H1 (cell line): ENCODE measurements at regions not wholly inside any gene's neighbourhood (a gene's known extent, or its start where the extent isn't known, plus 50 kb on each side); places are given as distances from the start of the nearest gene placed in this dataset.

Experiments
- CTCF ChIA-PET: fragments of 300-600 bp; sonication (Branson Sonifier 250); formaldehyde crosslinking; loops from one replicate; lab custom pipeline; 2021; ENCODE audit not compliant: partially characterized antibody; lab: Charles Lee
- POLR2A ChIA-PET: fragments of 300-600 bp; sonication (Branson Sonifier 250); formaldehyde crosslinking; loops from one replicate; lab custom pipeline; 2021; ENCODE audit warnings: inconsistent platforms; ENCODE audit not compliant: partially characterized antibody; lab: Charles Lee
- DNase-seq, 2 experiments: peaks; one replicate each; pipeline versions ENCODE4 v3.0.0 to v3.0.0-alpha.2; 2010 to 2022; ENCODE audit warnings: low spot score in 2 of 2, low read depth in 1 of 2, mixed read lengths in 1 of 2
- FAIRE-seq: peaks from 2 replicates; lab custom pipeline; 2011; peaks lifted over from hg19 to GRCh38; lab: Jason Lieb, UNC
- H2AFZ ChIP-seq: 2 replicates; pipeline ENCODE4 v1.8.1; 2012; ENCODE audit warnings: low read length, inconsistent platforms
- H2AK5ac ChIP-seq: 2 replicates; pipeline ENCODE4 v1.6.1; 2013; ENCODE audit warnings: low read depth, low read length
- H2BK120ac ChIP-seq: replicated peaks from 2 replicates; pipeline ENCODE3; 2013; ENCODE audit warnings: low read depth, low read length, inconsistent platforms
- H2BK12ac ChIP-seq: 2 replicates; pipeline ENCODE4 v1.6.1; 2013; ENCODE audit warnings: low read depth, low read length
- H2BK15ac ChIP-seq: 2 replicates; pipeline ENCODE4 v1.6.1; 2013; ENCODE audit warnings: low read length
- H2BK20ac ChIP-seq: 2 replicates; pipeline ENCODE4 v1.6.1; 2013; ENCODE audit warnings: low read length
- H2BK5ac ChIP-seq: 2 replicates; pipeline ENCODE4 v1.6.1; 2013; ENCODE audit warnings: low read depth, low read length
- H3K14ac ChIP-seq: 2 replicates; pipeline ENCODE4 v1.6.1; 2013; ENCODE audit warnings: inconsistent platforms; ENCODE audit not compliant: insufficient read length
- H3K18ac ChIP-seq: 2 replicates; pipeline ENCODE4 v1.6.1; 2013; ENCODE audit warnings: low read length; ENCODE audit errors: extremely low read depth
- H3K23ac ChIP-seq: 2 replicates; pipeline ENCODE4 v1.6.1; 2013; ENCODE audit warnings: inconsistent platforms; ENCODE audit not compliant: insufficient read length
- H3K23me2 ChIP-seq: 2 replicates; pipeline ENCODE4 v1.6.1; 2013; ENCODE audit warnings: low read depth, low read length
- H3K27ac ChIP-seq: 2 replicates; pipeline ENCODE4 v1.6.1; 2011; ENCODE audit warnings: low read depth, low read length, inconsistent platforms
- H3K27me3 ChIP-seq, 4 experiments: replicated peaks in 1 of 4; 1 replicate in 1 of 4; 2 replicates in 3 of 4; pipeline versions ENCODE4 v1.6.1 to v1.8.1; 2011 to 2013; ENCODE audit warnings: low read length in 3 of 4, mild to moderate bottlenecking in 3 of 4, inconsistent platforms in 2 of 4, mixed read lengths in 2 of 4, moderate library complexity in 1 of 4; ENCODE audit not compliant: control insufficient read depth in 3 of 4, insufficient read depth in 3 of 4; ENCODE audit errors: extremely low read depth in 1 of 4
- H3K36me3 ChIP-seq, 4 experiments: 2 replicates each; pipeline versions ENCODE4 v1.6.1 to v1.8.1; 2011 to 2013; ENCODE audit warnings: mild to moderate bottlenecking in 4 of 4, low read length in 3 of 4, moderate library complexity in 2 of 4, control low read depth in 1 of 4, inconsistent platforms in 1 of 4; ENCODE audit not compliant: insufficient read depth in 4 of 4, control insufficient read depth in 2 of 4
- H3K4ac ChIP-seq: replicated peaks from 2 replicates; pipeline ENCODE3; 2013; ENCODE audit warnings: low read length, low read depth, mixed read lengths, inconsistent platforms; ENCODE audit not compliant: insufficient read length
- H3K4me1 ChIP-seq, 4 experiments: replicated peaks in 1 of 4; 1 replicate in 1 of 4; 2 replicates in 3 of 4; pipeline versions ENCODE4 v1.6.1 to v1.8.1; 2011 to 2013; ENCODE audit warnings: low read length in 3 of 4, inconsistent platforms in 2 of 4, mixed read lengths in 1 of 4; ENCODE audit not compliant: insufficient read depth in 4 of 4, control insufficient read depth in 3 of 4
- H3K4me2 ChIP-seq, 2 experiments: 2 replicates each; pipeline versions ENCODE4 v1.6.1 to v1.8.1; 2011 to 2013; ENCODE audit warnings: low read depth in 2 of 2, low read length in 2 of 2, control low read depth in 1 of 2, inconsistent platforms in 1 of 2, mild to moderate bottlenecking in 1 of 2; ENCODE audit not compliant: insufficient read depth in 1 of 2
- H3K4me3 ChIP-seq, 4 experiments: fragments of 200-600, 300-600 bp in 1 of 4; sonication (generic), shearing (Covaris generic), sonication (Bioruptor Twin) in 1 of 4; 2 replicates each; pipeline versions ENCODE4 v1.5.1 to v1.8.1; 2011 to 2016; ENCODE audit warnings: low read length in 4 of 4, low read depth in 3 of 4, control low read depth in 2 of 4, inconsistent platforms in 2 of 4, mild to moderate bottlenecking in 2 of 4, mixed read lengths in 1 of 4, moderate library complexity in 1 of 4; ENCODE audit not compliant: insufficient read depth in 2 of 4; ENCODE audit errors: extremely low read depth in 1 of 4
- H3K56ac ChIP-seq: replicated peaks from 2 replicates; pipeline ENCODE3; 2013; ENCODE audit warnings: low read depth, mild to moderate bottlenecking, mixed read lengths, low read length, inconsistent platforms; ENCODE audit not compliant: insufficient read length
- H3K79me1 ChIP-seq: 2 replicates; pipeline ENCODE4 v1.6.1; 2013; ENCODE audit warnings: low read depth, low read length, control low read depth
- H3K79me2 ChIP-seq, 2 experiments: 2 replicates each; pipeline versions ENCODE4 v1.6.1 to v1.8.1; 2012 to 2013; ENCODE audit warnings: low read length in 2 of 2, mild to moderate bottlenecking in 2 of 2, inconsistent platforms in 1 of 2; ENCODE audit not compliant: insufficient read depth in 2 of 2, control insufficient read depth in 1 of 2
- H3K9ac ChIP-seq, 4 experiments: replicated peaks in 1 of 4; 1 replicate in 1 of 4; 2 replicates in 3 of 4; pipeline versions ENCODE4 v1.6.1 to v1.8.1; 2011 to 2013; ENCODE audit warnings: low read depth in 3 of 4, low read length in 3 of 4, control low read depth in 2 of 4, mild to moderate bottlenecking in 2 of 4, moderate library complexity in 2 of 4, inconsistent platforms in 1 of 4; ENCODE audit errors: extremely low read depth in 1 of 4
- H3K9me3 ChIP-seq, 2 experiments: 2 replicates each; pipeline versions ENCODE4 v1.6.1 to v1.8.1; 2012 to 2013; ENCODE audit warnings: mild to moderate bottlenecking in 2 of 2, moderate library complexity in 2 of 2, control low read depth in 1 of 2, inconsistent platforms in 1 of 2, low read depth in 1 of 2, low read length in 1 of 2, mixed read lengths in 1 of 2; ENCODE audit not compliant: insufficient read depth in 2 of 2
- H4K20me1 ChIP-seq, 2 experiments: replicated peaks in 1 of 2; 2 replicates each; pipeline versions ENCODE3 to v1.8.1; 2011 to 2013; ENCODE audit warnings: inconsistent platforms in 2 of 2, low read length in 2 of 2, mild to moderate bottlenecking in 1 of 2; ENCODE audit not compliant: insufficient read depth in 2 of 2, control insufficient read depth in 1 of 2
- H4K5ac ChIP-seq: 2 replicates; pipeline ENCODE4 v1.6.1; 2013; ENCODE audit warnings: low read length, low read depth, mixed read lengths, inconsistent platforms; ENCODE audit not compliant: insufficient read length
- H4K8ac ChIP-seq: 2 replicates; pipeline ENCODE4 v1.8.0; 2013; ENCODE audit warnings: mild to moderate bottlenecking, moderate library complexity, low read length, inconsistent platforms; ENCODE audit not compliant: insufficient read depth; ENCODE audit errors: extremely low read depth
- H4K91ac ChIP-seq: replicated peaks from 2 replicates; pipeline ENCODE3; 2013; ENCODE audit warnings: low read length, mixed read lengths, inconsistent platforms; ENCODE audit not compliant: insufficient read length
- EZH2 ChIP-seq: fragments of 200-600 bp; sonication (generic); IDR thresholded peaks from 2 replicates; pipeline ENCODE4 v1.7.1; 2012; ENCODE audit warnings: low read depth, mild to moderate bottlenecking, moderate library complexity, low read length, inconsistent platforms; ENCODE audit not compliant: severe bottlenecking
- HDAC2 ChIP-seq, 2 experiments: fragments of 300-600 bp in 1 of 2; sonication (generic) in 1 of 2; IDR thresholded peaks; 2 replicates each; pipeline ENCODE4 v1.6.1; 2011 to 2012; ENCODE audit warnings: low read depth in 2 of 2, low read length in 2 of 2, mild to moderate bottlenecking in 2 of 2, moderate library complexity in 2 of 2, borderline replicate concordance in 1 of 2, inconsistent platforms in 1 of 2
- KDM5A ChIP-seq: fragments of 200-600 bp; IDR thresholded peaks from 2 replicates; pipeline ENCODE4 v1.7.1; 2012; ENCODE audit warnings: mild to moderate bottlenecking, low read length, inconsistent platforms, mixed read lengths
- POU5F1 ChIP-seq: IDR thresholded peaks from 2 replicates; pipeline ENCODE4 v1.6.1; 2011; ENCODE audit warnings: low read depth, mild to moderate bottlenecking, low read length, moderate library complexity
- RFX5 ChIP-seq: IDR thresholded peaks from 2 replicates; pipeline ENCODE4 v1.6.1; 2011; ENCODE audit warnings: low read depth, low read length, improper control_type of control experiment, borderline replicate concordance
- RNF2 ChIP-seq: fragments of 200-900, 300-1000 bp; sonication (generic); IDR thresholded peaks from 2 replicates; pipeline ENCODE4 v1.7.1; 2016; ENCODE audit warnings: borderline replicate concordance, low read depth, mild to moderate bottlenecking, antibody characterized with exemption, low read length; ENCODE audit not compliant: poor library complexity, severe bottlenecking; ENCODE audit errors: missing control alignments
- SP1 ChIP-seq: IDR thresholded peaks from 2 replicates; pipeline ENCODE4 v1.6.1; 2011; ENCODE audit warnings: low read depth, low read length
- WGBS, 2 experiments: shearing (Covaris generic) in 1 of 2; methylation state at CpG; one replicate each; pipeline versions ENCODE4 v1.1.6 to v1.1.7; 2013 to 2015; ENCODE audit warnings: low lambda C conversion rate in 2 of 2, mixed read lengths in 2 of 2, inconsistent platforms in 1 of 2, low coverage in 1 of 2, missing lambda C conversion rate in 1 of 2; ENCODE audit not compliant: insufficient replicate concordance in 2 of 2, insufficient coverage in 1 of 2, insufficient read length in 1 of 2; ENCODE audit errors: extremely low coverage in 1 of 2, missing lambda C conversion rate in 1 of 2; 5-methylcytosine and 5-hydroxymethylcytosine counted together
- TF ChIP-seq, protein P1 (sequence below): IDR thresholded peaks from 2 replicates; pipeline ENCODE4 v1.6.1; 2012; ENCODE audit warnings: inconsistent platforms

DNA sequence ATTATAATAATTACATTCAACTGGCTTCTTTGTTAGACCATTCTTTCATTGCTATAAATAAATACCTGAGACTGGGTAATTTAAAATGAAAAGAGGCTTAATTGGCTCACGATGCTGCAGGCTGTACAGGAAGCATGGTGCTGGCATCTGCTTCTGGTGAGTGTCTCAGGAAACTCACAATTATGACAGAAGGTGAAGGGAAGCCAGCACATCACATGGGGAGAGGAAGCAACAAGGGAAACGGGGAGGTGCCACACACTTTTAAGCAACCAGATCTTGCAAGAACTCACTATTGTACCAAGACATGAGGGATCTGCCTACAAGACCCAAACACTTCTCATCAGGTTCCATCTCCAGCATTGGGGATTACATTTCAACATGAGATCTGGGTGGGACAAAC lies 413.1 kb upstream of the ARRDC4 start:
- Histone ChIP-seq H3K14ac (no peak overlapping the region), H2AFZ (no peak overlapping the region), H3K18ac (no peak overlapping the region), H2BK20ac (no peak overlapping the region), H4K91ac (no peak overlapping the region), H3K79me1 (no peaks in the 10 kb centered on the region), H2BK15ac (no peak overlapping the region), H3K4me2 (no peak overlapping the region), H2BK120ac (no peak overlapping the region), H3K4me3 (no peak overlapping the region)
- CTCF ChIA-PET = interaction anchor here (0.7 kb wide), 1 partner anchor 1074 kb away, joined by 3 read pairs; no protein-coding TSS in a partner anchor
- no peak for TF ChIP-seq POU5F1
- TF ChIP-seq KDM5A = no peak
- no peak for TF ChIP-seq HDAC2 (IDR thresholded peaks at IDR 0.05; ENCODE audit: borderline replicate concordance in 1 of 2, low read depth in 2 of 2, low read length in 2 of 2)
- TF ChIP-seq EZH2 = no peak
- no peak for TF ChIP-seq RNF2
- TF ChIP-seq RFX5 = no peak
- TF ChIP-seq SP1 = no peak
- TF ChIP-seq, protein P1, sequence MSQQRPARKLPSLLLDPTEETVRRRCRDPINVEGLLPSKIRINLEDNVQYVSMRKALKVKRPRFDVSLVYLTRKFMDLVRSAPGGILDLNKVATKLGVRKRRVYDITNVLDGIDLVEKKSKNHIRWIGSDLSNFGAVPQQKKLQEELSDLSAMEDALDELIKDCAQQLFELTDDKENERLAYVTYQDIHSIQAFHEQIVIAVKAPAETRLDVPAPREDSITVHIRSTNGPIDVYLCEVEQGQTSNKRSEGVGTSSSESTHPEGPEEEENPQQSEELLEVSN = no peak
- TF ChIP-seq, all 59 proteins: peak for 0
- Histone ChIP-seq H3K4ac (no peak overlapping the region), H4K8ac (no peak overlapping the region), H4K5ac (no peak overlapping the region), H3K79me2 (no peaks in the 10 kb centered on the region), H2BK5ac (no peak overlapping the region), H3K27ac (no peak overlapping the region), H3K9ac (no peak overlapping the region), H3K9me3 (no peaks in the 10 kb centered on the region; a peak in 2 of 4 replicates), H2BK12ac (no peak overlapping the region), H3K4me1 (no peaks in the 10 kb centered on the region), H3K23me2 (no peaks in the 10 kb centered on the region), H3K56ac (no peak overlapping the region), H3K27me3 (no peaks in the 10 kb centered on the region), H4K20me1 (no peaks in the 10 kb centered on the region), H2AK5ac (no peak overlapping the region), H3K23ac (no peak overlapping the region), H3K36me3 (no peaks in the 10 kb centered on the region)
- DNase-seq = no peak
- POLR2A ChIA-PET = no interaction called here
- WGBS, 2 experiments = 93% methylated on average over 2 of the region's 2 CpGs; no CpG with 5 or more reads in 1 of the 2 experiments
- FAIRE-seq = no peak
